Upper lobe of left lung (tissue), 4 donors: ENCODE measurements at regions not wholly inside any gene's neighbourhood (a gene's known extent, or its start where the extent isn't known, plus 50 kb on each side); places are given as distances from the start of the nearest gene placed in this dataset.

Experiments used
- CTCF ChIP-seq, 6 experiments: fragments of 450-650 bp in 4 of 6; fragments of 200-600 bp in 2 of 6; sonication (generic) in 2 of 6; IDR thresholded peaks; one replicate each; pipeline ENCODE4 v1.5.1; 2016 to 2019; ENCODE audit warnings: antibody characterized with exemption in 6 of 6
- POLR2A ChIP-seq, 4 donors: fragments of 450-650 bp; IDR thresholded peaks; one replicate each; pipeline ENCODE4 v1.5.1; 2016 to 2017; ENCODE audit warnings: antibody characterized with exemption in 4 of 4, mild to moderate bottlenecking in 2 of 4
- POLR2AphosphoS5 ChIP-seq, 2 donors: sonication (generic); formaldehyde crosslinking; IDR thresholded peaks; one replicate each; pipeline ENCODE4 v1.5.1; 2017; ENCODE audit warnings: antibody characterized with exemption in 2 of 2

GRCh38 chr20:62545901-62546525 lies 70.2 kb upstream of the GATA5 start:
- TF ChIP-seq CTCF (IDR thresholded peaks at IDR 0.05) (no peak), POLR2A (IDR thresholded peaks at IDR 0.05) (no peak), POLR2AphosphoS5 (IDR thresholded peaks at IDR 0.05) (no peak)
